Gastrocnemius medialis (tissue), 4 donors: ENCODE measurements at regions not wholly inside any gene's neighbourhood (a gene's known extent, or its start where the extent isn't known, plus 50 kb on each side); places are given as distances from the start of the nearest gene placed in this dataset.

ENCODE experiments used
- CTCF ChIP-seq, 5 experiments: fragments of 450-650 bp in 3 of 5; fragments of 200-600 bp in 2 of 5; sonication (generic) in 2 of 5; IDR thresholded peaks in 4 of 5; conservative IDR thresholded peaks in 1 of 5; 1 replicate in 4 of 5; 2 replicates in 1 of 5; pipeline ENCODE4 v1.5.1; 2016 to 2019; ENCODE audit warnings: antibody characterized with exemption in 5 of 5, mild to moderate bottlenecking in 3 of 5, moderate library complexity in 3 of 5
- POLR2A ChIP-seq, 2 donors: fragments of 450-650 bp; IDR thresholded peaks; one replicate each; pipeline ENCODE4 v1.6.1; 2017; ENCODE audit warnings: antibody characterized with exemption in 2 of 2, mild to moderate bottlenecking in 2 of 2, moderate library complexity in 2 of 2

- TF ChIP-seq POLR2A (IDR thresholded peaks at IDR 0.05) (no peak), CTCF (IDR thresholded peaks at IDR 0.05 in 4 of 5, conservative IDR thresholded peaks at IDR 0.05 in 1 of 5) (no peak)
Measured at GRCh38 chr3:34235096-34235495, 436.7 kb downstream of the PDCD6IP start.
